H4 (cell line): ENCODE measurements at regions not wholly inside any gene's neighbourhood (a gene's known extent, or its start where the extent isn't known, plus 50 kb on each side); places are given as distances from the start of the nearest gene placed in this dataset.
"Not testable (repeated sequence)": the region's sequence is repeated elsewhere in the genome, so short reads cannot be mapped to it uniquely, and the experiment has no call there.

Experiments
- DNase-seq: peaks from one replicate; pipeline ENCODE4 v3.0.0-alpha.2; 2015; ENCODE audit warnings: low spot score

DNA sequence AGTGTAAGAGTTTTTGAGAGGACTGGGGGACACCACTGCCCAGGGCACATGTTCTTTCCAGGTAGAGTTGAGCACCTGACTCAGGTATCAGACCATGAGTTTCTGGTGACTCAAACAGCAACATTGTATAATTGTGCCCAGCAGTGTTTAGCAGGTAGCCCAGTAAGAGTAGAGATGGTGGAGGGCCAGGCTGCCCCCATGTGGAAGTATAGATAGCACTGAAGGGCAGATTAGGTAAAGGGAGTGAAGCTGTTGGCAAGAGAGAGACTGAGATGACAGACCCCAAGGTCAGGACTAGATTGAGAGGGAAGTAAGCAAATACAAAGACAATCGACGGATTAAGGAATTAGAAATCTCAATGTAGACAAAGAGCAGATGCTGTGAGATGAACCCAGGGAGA, 74.6 kb downstream of the TRIM42 start:
- DNase-seq = no peak

DNA sequence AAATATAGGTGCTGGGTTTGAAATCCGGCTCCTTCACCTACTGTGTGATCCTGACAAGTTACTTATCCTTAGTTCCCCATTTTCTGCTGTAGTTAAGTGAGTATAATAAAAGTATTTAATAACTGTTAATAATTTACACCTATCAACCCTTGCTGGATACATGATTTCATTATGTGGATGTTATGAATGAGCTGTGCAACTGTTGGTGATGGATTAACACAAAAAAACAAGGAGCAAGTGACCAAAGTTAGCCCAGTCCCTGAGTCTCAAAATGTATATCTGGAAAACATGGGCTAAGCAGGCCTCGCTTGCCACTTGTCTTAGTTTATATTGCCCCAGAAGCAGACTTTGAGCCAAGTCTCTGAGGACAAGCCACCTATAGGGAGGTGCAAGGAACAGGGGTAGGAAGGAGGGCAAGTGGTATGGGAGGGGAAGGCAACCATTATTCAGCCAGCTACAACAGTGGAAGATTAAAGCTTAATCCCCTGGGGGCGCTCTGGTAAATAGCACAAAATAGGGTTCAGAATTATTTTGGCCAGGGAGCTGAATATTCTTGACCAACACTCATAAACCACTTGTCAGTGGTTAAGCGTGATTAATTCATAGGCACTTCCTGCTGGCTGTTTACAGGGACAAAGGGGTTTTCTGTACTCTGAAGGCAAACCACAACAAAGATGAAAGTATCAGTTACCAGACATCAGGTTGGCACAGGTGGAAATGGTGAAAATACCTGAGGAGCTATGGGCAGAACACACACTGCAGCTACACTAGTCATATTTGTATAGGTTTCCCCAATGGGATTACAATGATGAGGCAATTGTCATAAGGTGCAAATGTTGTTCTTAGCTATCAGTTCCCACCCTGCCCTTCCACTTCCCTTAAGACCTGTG, 76.2 kb downstream of the TRIM42 start:
- no peak for DNase-seq

- DNase-seq = no peak
Observed at GRCh38 chr3:140754936-140755335, 77.1 kb downstream of the TRIM42 start.

GRCh38 chr3:140756240-140757016, 78.6 kb downstream of the TRIM42 start:
- DNase-seq = no peak

- DNase-seq = no peak
Observed at GRCh38 chr3:140758791-140759444, 81.1 kb downstream of the TRIM42 start.

- no peak for DNase-seq
Observed at GRCh38 chr3:140760324-140761075, 82.6 kb downstream of the TRIM42 start.

DNA sequence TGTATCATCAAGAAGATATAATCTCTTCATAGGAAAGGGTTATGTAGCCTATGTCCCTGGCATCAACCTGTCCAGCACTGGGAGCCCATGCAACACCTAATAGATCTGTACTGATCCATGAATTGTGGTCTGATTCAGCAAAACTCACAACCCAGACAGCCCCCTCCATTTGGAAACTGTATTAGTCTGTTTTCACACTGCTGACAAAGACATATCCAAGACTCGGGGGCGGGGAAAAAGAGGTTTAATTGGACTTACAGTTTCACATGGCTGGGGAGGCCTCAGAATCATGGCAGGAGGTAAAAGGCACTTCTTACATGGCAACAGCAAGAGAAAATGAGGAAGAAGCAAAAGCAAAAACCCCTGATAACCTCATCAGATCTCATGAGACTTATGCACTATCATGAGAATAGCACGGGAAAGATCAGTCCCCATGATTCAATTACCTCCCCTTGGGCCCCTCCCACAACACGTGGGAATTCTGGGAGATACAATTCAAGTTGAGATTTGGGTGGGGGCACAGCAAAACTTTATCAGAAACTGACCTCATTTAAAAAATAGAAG, 83.3 kb downstream of the TRIM42 start:
- DNase-seq = no peak

GRCh38 chr3:140762746-140763145, 84.9 kb downstream of the TRIM42 start:
- DNase-seq = no peak

DNA sequence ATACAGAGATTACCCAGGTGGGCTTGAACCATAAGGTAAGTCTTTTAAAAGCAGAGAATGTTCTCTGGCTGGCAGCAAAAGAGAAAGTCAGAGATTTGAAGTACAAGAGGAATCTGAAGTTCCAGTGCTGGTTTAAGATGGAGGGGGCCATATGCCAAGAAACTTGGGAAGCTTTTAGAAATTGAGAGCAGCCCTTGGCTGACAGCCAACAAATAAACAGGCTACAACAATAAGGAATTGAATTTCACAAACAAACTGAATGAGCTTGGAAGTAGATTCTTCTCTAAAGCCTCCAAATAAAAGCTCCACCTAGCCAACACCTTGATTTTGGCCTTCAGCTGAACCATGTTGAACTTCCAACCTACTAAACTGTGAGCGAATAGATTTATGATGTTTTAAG, 85.7 kb downstream of the TRIM42 start:
- no peak for DNase-seq

- DNase-seq = no peak
Observed at GRCh38 chr3:140765246-140765645, 87.4 kb downstream of the TRIM42 start.

- DNase-seq = no peak
Observed at GRCh38 chr3:140766465-140766864, 88.6 kb downstream of the TRIM42 start.

GRCh38 chr3:140767566-140767965, 89.7 kb downstream of the TRIM42 start:
- no peak for DNase-seq

GRCh38 chr3:140768941-140769340, 91.1 kb downstream of the TRIM42 start:
- DNase-seq = no peak

DNA sequence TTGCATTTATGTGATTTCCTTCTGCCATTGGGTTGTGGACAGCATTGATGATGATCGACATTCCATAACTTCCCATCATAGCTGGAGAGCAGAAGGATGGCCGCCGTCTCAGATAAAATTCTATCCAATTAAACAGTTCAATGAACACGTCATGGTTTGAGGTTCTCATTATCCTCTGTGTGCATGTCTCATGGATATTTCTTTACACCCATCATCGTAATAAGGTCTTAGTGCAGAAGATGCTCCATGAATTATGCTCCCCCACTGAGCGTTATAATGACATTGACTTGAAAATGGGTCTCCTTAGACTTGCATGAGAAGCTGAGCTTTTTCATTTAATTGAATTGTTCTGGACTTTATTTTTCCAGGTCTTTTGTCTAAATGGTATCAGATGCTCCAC, 92.1 kb downstream of the TRIM42 start:
- no peak for DNase-seq

GRCh38 chr3:140770977-140771667, 93.3 kb downstream of the TRIM42 start:
- DNase-seq = no peak

GRCh38 chr3:140777631-140778233, 99.9 kb downstream of the TRIM42 start:
- no peak for DNase-seq

DNA sequence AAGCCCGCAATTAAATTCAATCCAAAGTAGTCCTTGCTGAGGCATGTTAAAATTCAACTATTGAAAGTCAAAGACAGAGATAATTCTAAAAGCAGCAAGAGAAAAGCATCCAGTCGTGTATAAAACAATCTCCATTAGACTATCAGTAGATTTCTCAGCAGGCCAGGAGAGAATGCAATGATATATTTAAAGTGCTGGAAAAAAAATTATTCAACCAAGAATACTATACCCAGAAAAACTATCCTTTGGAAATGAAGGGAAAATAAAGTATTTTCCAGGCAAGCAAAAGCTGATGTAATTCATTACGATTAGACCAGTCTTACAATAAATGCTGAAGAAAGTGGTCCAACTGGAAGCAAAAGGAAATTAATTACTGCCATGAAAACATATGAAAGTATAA, 113.5 kb downstream of the TRIM42 start:
- DNase-seq = no peak

DNA sequence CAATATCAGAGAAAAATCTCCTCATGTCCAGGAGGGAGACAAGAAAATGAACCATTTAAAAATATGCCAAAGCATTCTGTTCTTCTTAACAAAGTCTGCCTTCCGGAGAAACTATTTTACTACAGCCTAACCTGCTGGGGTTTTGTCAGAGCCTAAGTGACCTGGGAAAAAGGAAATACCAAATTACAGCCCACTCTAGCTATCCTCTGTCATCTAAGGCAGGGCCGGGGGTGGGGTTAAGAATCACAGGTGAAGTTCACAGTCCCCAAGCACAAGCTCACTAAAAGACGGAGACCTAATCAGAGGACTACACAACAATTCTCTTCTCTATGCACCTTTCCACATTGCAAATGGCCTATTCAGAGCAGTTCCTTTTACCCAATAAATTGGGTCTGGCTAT, 116.6 kb downstream of the TRIM42 start:
- DNase-seq = no peak

DNA sequence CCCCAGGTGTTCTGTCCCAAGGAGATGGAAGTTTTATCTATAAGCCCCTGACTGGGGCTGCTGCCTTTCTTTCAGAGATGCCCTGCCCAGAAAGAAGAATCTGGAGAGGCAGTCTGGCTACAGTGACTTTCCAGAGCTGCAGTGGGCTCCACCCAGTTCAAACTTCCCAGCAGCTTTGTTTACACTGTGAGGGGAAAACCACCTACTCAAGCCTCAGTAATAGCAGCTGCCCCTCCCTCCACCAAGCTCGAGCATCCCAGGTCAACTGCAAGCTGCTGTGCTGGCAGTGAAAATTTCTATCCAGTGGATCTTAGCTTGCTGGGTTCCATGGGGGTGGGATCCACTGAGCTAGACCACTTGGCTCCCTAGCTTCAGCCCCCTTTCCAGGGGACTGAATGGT, 125.0 kb downstream of the TRIM42 start:
- DNase-seq = not testable (repeated sequence)

DNA sequence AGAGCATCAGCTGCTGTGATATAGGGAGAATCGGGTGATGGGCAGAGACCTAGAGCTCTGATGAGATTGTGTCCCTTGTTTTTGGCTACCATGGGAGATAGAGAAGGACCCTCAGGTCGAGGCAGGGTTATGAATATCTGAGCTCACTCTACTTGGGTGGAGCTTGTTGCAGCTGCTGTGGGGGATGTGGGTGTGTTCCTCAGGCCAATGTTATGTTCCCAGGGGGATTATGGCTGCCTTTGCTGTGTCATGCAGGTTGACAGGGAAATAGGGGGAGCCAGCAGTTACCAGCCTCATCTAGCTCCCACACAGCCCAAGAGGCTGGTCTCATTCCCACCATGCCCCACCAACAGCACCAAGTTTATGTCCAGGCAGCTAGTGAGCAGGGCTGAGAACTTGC, 131.5 kb downstream of the TRIM42 start:
- DNase-seq = no peak
